ENCODE measurements at regions not wholly inside any gene's neighbourhood (a gene's known extent, or its start where the extent isn't known, plus 50 kb on each side); places are given as distances from the start of the nearest gene placed in this dataset.

DNA sequence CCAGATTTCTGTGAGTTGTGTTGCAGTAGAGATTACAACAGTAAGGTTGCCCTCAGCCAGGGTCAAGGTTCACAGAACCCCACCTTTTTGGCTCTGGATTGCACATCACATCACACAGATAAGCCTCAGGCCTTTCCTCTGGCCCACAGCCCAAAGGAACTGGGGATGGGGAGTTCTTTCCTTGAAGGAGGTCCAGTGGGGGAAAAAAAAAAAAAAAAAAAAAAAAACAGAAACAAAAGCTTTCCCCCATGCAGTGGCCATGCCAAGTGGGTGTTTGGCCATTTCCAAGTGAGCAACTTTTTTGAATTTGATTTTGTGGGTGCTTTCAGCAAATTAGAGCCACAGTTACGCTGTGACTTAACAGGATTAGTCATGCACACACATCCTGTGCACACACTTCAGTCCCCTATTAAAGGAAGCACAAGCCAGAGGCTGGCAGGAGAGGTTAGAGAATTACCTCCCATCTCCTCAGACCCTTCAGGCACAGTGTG lies 79.3 kb upstream of the NANOS1 start:
- Histone ChIP-seq H3K4ac (ENCODE audit: low read length) (no peak overlapping the region), H2BK12ac (ENCODE audit: low read length) (no peak overlapping the region), H3K27me3 (ENCODE audit: control insufficient read depth in 3 of 3, insufficient read depth in 3 of 3, low read depth in 1 of 3, low read length in 3 of 3) (peaks cover 0 to 6% (median 0%) of the 10 kb centered on the region in 3 experiments), H2BK15ac (ENCODE audit: low read length) (no peak overlapping the region), H3K36me3 (replicated peaks in 1 of 2; ENCODE audit: control insufficient read depth in 2 of 2, insufficient read depth in 2 of 2, low read length in 2 of 2) (no peaks in the 10 kb centered on the region), H3K4me3 (ENCODE audit: low read length in 2 of 2) (no peak overlapping the region), H3K18ac (ENCODE audit: low read length) (no peak overlapping the region), H2BK120ac (ENCODE audit: low read depth, low read length) (no peak overlapping the region), H3K4me1 (ENCODE audit: control insufficient read depth in 2 of 2, insufficient read depth in 1 of 2, low read depth in 1 of 2, low read length in 2 of 2) (peaks cover 0 to 5% of the 10 kb centered on the region in 2 donors), H4K91ac (ENCODE audit: low read depth, low read length, poor library complexity) (no peak overlapping the region), H3K4me2 (ENCODE audit: insufficient read depth, low read length, poor library complexity, severe bottlenecking) (no peak overlapping the region), H3K14ac (ENCODE audit: low read length) (no peak overlapping the region), H3K9ac (ENCODE audit: low read depth, low read length, poor library complexity) (no peak overlapping the region), H3K79me1 (ENCODE audit: low read depth, low read length) (no peaks in the 10 kb centered on the region), H4K8ac (ENCODE audit: low read depth, low read length) (no peak overlapping the region), H2BK5ac (ENCODE audit: low read length) (no peak overlapping the region), H2AK5ac (ENCODE audit: low read depth, low read length) (no peak overlapping the region), H3K9me3 (replicated peaks in 1 of 2; ENCODE audit: control insufficient read depth in 2 of 2, insufficient read depth in 1 of 2, low read depth in 1 of 2, low read length in 2 of 2) (no peaks in the 10 kb centered on the region), H3K27ac (replicated peaks; ENCODE audit: low read length) (no peak overlapping the region), H3K23ac (ENCODE audit: low read depth, low read length, poor library complexity) (no peak overlapping the region), H2AFZ (ENCODE audit: low read length) (no peak overlapping the region)
- no CpG with 5 or more reads among the region's 1 CpG for WGBS, 2 donors (ENCODE audit: extremely low coverage in 2 of 2, insufficient read length in 2 of 2, insufficient replicate concordance in 1 of 2)
- no peak for DNase-seq (ENCODE audit: low spot score)

GRCh38 chr10:118950997-118951637 lies 78.4 kb upstream of the NANOS1 start:
- H3K9ac ChIP-seq (ENCODE audit: low read depth, low read length, poor library complexity) = no peak overlapping the region
- H3K4me3 ChIP-seq (ENCODE audit: low read length in 2 of 2) = no peak overlapping the region
- no peaks in the 10 kb centered on the region for H3K36me3 ChIP-seq (replicated peaks in 1 of 2; ENCODE audit: control insufficient read depth in 2 of 2, insufficient read depth in 2 of 2, low read length in 2 of 2)
- H3K4ac ChIP-seq (ENCODE audit: low read length) = no peak overlapping the region
- H3K27me3 ChIP-seq (ENCODE audit: control insufficient read depth in 3 of 3, insufficient read depth in 3 of 3, low read depth in 1 of 3, low read length in 3 of 3) = peaks cover 0 to 5% (median 0%) of the 10 kb centered on the region in 3 experiments
- H2AK5ac ChIP-seq (ENCODE audit: low read depth, low read length) = no peak overlapping the region
- H3K18ac ChIP-seq (ENCODE audit: low read length) = no peak overlapping the region
- H3K79me1 ChIP-seq (ENCODE audit: low read depth, low read length) = no peaks in the 10 kb centered on the region
- H3K4me2 ChIP-seq (ENCODE audit: insufficient read depth, low read length, poor library complexity, severe bottlenecking) = no peak overlapping the region
- H2BK15ac ChIP-seq (ENCODE audit: low read length) = no peak overlapping the region
- H2BK12ac ChIP-seq (ENCODE audit: low read length) = no peak overlapping the region
- H2AFZ ChIP-seq (ENCODE audit: low read length) = no peak overlapping the region
- peaks cover 0 to 7% of the 10 kb centered on the region in 2 donors for H3K4me1 ChIP-seq (ENCODE audit: control insufficient read depth in 2 of 2, insufficient read depth in 1 of 2, low read depth in 1 of 2, low read length in 2 of 2)
- H3K23ac ChIP-seq (ENCODE audit: low read depth, low read length, poor library complexity) = no peak overlapping the region
- H4K8ac ChIP-seq (ENCODE audit: low read depth, low read length) = no peak overlapping the region
- H2BK120ac ChIP-seq (ENCODE audit: low read depth, low read length) = no peak overlapping the region
- no peak overlapping the region for H4K91ac ChIP-seq (ENCODE audit: low read depth, low read length, poor library complexity)
- H3K14ac ChIP-seq (ENCODE audit: low read length) = no peak overlapping the region
- DNase-seq (ENCODE audit: low spot score) = no peak
- WGBS, 2 donors (ENCODE audit: extremely low coverage in 2 of 2, insufficient read length in 2 of 2, insufficient replicate concordance in 1 of 2) = no CpG with 5 or more reads among the region's 11 CpGs
- no peak overlapping the region for H2BK5ac ChIP-seq (ENCODE audit: low read length)
- no peak overlapping the region for H3K27ac ChIP-seq (replicated peaks; ENCODE audit: low read length)
- H3K9me3 ChIP-seq (replicated peaks in 1 of 2; ENCODE audit: control insufficient read depth in 2 of 2, insufficient read depth in 1 of 2, low read depth in 1 of 2, low read length in 2 of 2) = no peaks in the 10 kb centered on the region

GRCh38 chr10:118952493-118953295 lies 76.8 kb upstream of the NANOS1 start:
- peaks cover 0 to 7% of the 10 kb centered on the region in 2 donors for H3K4me1 ChIP-seq (ENCODE audit: control insufficient read depth in 2 of 2, insufficient read depth in 1 of 2, low read depth in 1 of 2, low read length in 2 of 2)
- peak overlapping the region; percentile 33 for H4K91ac ChIP-seq (ENCODE audit: low read depth, low read length, poor library complexity)
- no peaks in the 10 kb centered on the region for H3K36me3 ChIP-seq (replicated peaks in 1 of 2; ENCODE audit: control insufficient read depth in 2 of 2, insufficient read depth in 2 of 2, low read length in 2 of 2)
- H3K4me3 ChIP-seq (ENCODE audit: low read length in 2 of 2) = no peak overlapping the region
- H4K8ac ChIP-seq (ENCODE audit: low read depth, low read length) = no peak overlapping the region
- no peak overlapping the region for H3K27ac ChIP-seq (replicated peaks; ENCODE audit: low read length)
- H3K9me3 ChIP-seq (replicated peaks in 1 of 2; ENCODE audit: control insufficient read depth in 2 of 2, insufficient read depth in 1 of 2, low read depth in 1 of 2, low read length in 2 of 2) = no peaks in the 10 kb centered on the region
- H2BK5ac ChIP-seq (ENCODE audit: low read length) = no peak overlapping the region
- no CpG with 5 or more reads among the region's 5 CpGs for WGBS, 2 donors (ENCODE audit: extremely low coverage in 2 of 2, insufficient read length in 2 of 2, insufficient replicate concordance in 1 of 2)
- H3K9ac ChIP-seq (ENCODE audit: low read depth, low read length, poor library complexity) = peak overlapping the region; percentile 39
- H2BK12ac ChIP-seq (ENCODE audit: low read length) = no peak overlapping the region
- H3K79me1 ChIP-seq (ENCODE audit: low read depth, low read length) = no peaks in the 10 kb centered on the region
- no peak overlapping the region for H2AFZ ChIP-seq (ENCODE audit: low read length)
- H3K27me3 ChIP-seq (ENCODE audit: control insufficient read depth in 3 of 3, insufficient read depth in 3 of 3, low read depth in 1 of 3, low read length in 3 of 3) = peaks cover 0 to 3% (median 0%) of the 10 kb centered on the region in 3 experiments
- peak overlapping the region; percentile 78 for H2AK5ac ChIP-seq (ENCODE audit: low read depth, low read length)
- no peak overlapping the region for H3K4ac ChIP-seq (ENCODE audit: low read length)
- H2BK15ac ChIP-seq (ENCODE audit: low read length) = peak overlapping the region; percentile 35
- H3K4me2 ChIP-seq (ENCODE audit: insufficient read depth, low read length, poor library complexity, severe bottlenecking) = no peak overlapping the region
- H3K23ac ChIP-seq (ENCODE audit: low read depth, low read length, poor library complexity) = no peak overlapping the region
- H3K14ac ChIP-seq (ENCODE audit: low read length) = peak overlapping the region; percentile 65
- DNase-seq (ENCODE audit: low spot score) = no peak
- H2BK120ac ChIP-seq (ENCODE audit: low read depth, low read length) = no peak overlapping the region
- peak overlapping the region; percentile 11 for H3K18ac ChIP-seq (ENCODE audit: low read length)
